ENCODE measurements at regions not wholly inside any gene's neighbourhood (a gene's known extent, or its start where the extent isn't known, plus 50 kb on each side); places are given as distances from the start of the nearest gene placed in this dataset.

DNA sequence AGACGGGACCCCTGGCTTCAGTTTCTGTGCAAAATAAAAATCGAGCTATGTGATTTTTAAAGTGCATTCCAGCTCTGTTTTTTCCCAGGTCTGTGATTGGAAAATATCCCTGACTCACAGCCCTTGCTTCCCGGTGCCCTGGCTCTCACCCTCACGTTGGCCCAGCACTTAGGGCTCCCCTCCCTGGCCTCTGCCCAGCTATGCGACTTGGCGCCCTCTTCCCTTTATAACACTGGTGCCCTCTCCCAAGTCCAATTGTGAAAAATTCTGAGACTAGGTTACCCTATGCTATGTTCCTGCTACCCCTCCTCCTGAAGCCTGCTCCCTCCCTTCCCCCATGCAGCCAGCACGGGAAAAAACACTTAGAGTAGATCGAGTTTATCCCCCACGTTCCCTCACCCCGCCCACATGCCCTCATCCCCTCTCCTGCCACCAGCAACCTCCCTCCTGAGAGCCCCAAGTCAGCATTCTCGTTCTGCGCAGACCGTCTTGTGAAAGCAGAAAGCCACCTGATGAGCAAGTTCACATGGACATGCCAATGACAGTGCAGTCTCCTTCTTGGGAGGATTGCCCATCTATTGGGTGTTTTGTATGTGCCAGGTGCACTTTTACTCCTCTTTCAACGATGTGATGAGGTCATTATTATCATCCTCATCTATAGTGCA lies 228.8 kb downstream of the VAPA start:
- TF ChIP-seq ZNF785 (tag by site-specific recombination; IDR thresholded peaks at IDR 0.05) = no peak
- TF ChIP-seq, protein P1, sequence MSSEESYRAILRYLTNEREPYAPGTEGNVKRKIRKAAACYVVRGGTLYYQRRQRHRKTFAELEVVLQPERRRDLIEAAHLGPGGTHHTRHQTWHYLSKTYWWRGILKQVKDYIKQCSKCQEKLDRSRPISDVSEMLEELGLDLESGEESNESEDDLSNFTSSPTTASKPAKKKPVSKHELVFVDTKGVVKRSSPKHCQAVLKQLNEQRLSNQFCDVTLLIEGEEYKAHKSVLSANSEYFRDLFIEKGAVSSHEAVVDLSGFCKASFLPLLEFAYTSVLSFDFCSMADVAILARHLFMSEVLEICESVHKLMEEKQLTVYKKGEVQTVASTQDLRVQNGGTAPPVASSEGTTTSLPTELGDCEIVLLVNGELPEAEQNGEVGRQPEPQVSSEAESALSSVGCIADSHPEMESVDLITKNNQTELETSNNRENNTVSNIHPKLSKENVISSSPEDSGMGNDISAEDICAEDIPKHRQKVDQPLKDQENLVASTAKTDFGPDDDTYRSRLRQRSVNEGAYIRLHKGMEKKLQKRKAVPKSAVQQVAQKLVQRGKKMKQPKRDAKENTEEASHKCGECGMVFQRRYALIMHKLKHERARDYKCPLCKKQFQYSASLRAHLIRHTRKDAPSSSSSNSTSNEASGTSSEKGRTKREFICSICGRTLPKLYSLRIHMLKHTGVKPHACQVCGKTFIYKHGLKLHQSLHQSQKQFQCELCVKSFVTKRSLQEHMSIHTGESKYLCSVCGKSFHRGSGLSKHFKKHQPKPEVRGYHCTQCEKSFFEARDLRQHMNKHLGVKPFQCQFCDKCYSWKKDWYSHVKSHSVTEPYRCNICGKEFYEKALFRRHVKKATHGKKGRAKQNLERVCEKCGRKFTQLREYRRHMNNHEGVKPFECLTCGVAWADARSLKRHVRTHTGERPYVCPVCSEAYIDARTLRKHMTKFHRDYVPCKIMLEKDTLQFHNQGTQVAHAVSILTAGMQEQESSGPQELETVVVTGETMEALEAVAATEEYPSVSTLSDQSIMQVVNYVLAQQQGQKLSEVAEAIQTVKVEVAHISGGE (tag by site-specific recombination; conservative IDR thresholded peaks at IDR 0.05; ENCODE audit: low read depth) = no peak
- no peak for TF ChIP-seq ZNF366 (tag by site-specific recombination; conservative IDR thresholded peaks at IDR 0.05)
- no peak for TF ChIP-seq ZNF248 (tag by site-specific recombination; IDR thresholded peaks at IDR 0.05)
